ENCODE measurements at regions not wholly inside any gene's neighbourhood (a gene's known extent, or its start where the extent isn't known, plus 50 kb on each side); places are given as distances from the start of the nearest gene placed in this dataset.

DNA sequence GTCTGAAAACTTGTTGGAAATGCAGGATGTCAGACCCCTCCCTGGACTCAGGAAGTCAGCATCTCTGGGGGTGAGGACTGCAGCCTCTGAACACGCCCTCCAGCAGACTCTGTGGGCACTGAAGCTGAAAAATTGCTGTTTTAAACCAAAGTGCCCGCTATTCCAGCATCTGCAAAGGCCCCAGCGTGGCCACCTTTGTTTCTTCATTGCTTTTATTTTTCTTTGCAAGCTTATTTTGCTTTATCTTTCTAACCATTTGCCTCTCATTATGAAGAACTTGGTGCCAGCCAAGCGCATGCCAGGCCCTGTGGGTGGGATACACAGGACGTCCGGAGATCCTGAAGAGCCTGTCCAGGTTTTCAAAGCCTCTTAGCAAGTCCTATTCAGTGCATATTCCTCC lies 203.9 kb upstream of the CST7 start:
- Mint-ChIP-seq H3K4me3 (no peak overlapping the region), H3K9me3 (peaks cover 1% of the 10 kb centered on the region), H3K27ac (no peak overlapping the region), H3K27me3 (peaks cover 3% of the 10 kb centered on the region), H3K4me1 (peaks cover 6% of the 10 kb centered on the region), H3K36me3 (no peaks in the 10 kb centered on the region)
- ATAC-seq (ENCODE audit: low read depth), result no peak
- no peak for DNase-seq (ENCODE audit: low spot score in 2 of 2)

DNA sequence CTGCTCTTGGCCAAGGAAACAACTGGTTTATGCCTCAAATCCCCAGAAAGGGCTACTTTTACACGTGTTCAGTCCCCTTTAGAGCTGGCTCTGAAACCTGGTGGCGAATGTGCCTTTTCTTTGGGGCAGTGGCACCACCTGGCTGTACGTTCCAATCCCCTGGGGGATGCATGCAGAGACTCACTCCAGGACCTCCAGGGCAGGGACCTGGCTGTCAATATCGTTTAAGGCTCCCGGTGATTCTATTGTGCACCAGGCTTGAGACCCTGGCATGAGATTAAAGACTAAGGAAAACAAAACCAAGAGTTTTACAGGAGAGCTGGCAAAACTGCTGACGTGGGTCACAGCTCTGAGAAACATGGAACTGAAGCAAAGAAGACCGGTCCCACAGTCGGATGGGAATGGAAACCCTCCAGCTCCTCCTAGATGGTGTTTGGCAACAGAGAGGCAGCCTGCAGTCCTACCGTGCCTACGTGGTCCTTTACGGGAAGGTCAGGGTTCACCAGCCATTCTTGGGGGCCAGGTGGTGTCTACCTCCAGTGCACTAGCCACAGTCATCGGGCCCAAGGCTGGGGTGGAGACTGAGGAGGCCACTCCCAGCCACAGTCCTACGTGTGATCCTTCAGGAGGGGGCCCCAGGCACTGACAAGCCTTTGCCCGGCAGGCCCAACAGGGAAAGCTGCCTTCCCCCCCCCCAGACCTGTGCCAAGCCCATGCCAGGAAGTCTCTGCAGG lies 203.3 kb upstream of the CST7 start:
- no peaks in the 10 kb centered on the region for H3K4me1 Mint-ChIP-seq
- no peak for ATAC-seq (ENCODE audit: low read depth)
- no peak overlapping the region for H3K4me3 Mint-ChIP-seq
- H3K27me3 Mint-ChIP-seq, result peaks cover 3% of the 10 kb centered on the region
- DNase-seq (ENCODE audit: low spot score in 2 of 2), result no peak
- peaks cover 1% of the 10 kb centered on the region for H3K9me3 Mint-ChIP-seq
- no peak overlapping the region for H3K27ac Mint-ChIP-seq
- H3K36me3 Mint-ChIP-seq, result no peaks in the 10 kb centered on the region

DNA sequence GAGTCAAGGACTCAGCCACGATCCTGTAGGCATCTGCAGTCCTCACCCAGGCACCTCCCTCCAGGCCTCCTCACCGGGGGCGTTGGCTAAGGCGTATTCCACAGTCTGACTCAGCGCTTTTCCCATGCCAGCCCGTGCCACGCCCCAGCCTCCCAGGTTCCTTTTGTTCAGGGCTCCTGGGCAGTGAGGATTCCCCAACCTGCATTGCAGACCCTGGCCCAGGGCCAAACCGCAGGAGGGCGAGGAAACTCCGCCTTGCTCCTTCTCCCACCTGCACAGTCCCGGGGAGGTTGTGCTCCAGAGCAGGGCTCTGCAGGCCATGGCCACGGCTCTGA lies 202.8 kb upstream of the CST7 start:
- no peaks in the 10 kb centered on the region for H3K36me3 Mint-ChIP-seq
- no peak for ATAC-seq (ENCODE audit: low read depth)
- H3K4me3 Mint-ChIP-seq, result no peak overlapping the region
- DNase-seq (ENCODE audit: low spot score in 2 of 2), result no peak
- peaks cover 1% of the 10 kb centered on the region for H3K9me3 Mint-ChIP-seq
- peaks cover 3% of the 10 kb centered on the region for H3K27me3 Mint-ChIP-seq
- no peaks in the 10 kb centered on the region for H3K4me1 Mint-ChIP-seq
- H3K27ac Mint-ChIP-seq, result no peak overlapping the region

DNA sequence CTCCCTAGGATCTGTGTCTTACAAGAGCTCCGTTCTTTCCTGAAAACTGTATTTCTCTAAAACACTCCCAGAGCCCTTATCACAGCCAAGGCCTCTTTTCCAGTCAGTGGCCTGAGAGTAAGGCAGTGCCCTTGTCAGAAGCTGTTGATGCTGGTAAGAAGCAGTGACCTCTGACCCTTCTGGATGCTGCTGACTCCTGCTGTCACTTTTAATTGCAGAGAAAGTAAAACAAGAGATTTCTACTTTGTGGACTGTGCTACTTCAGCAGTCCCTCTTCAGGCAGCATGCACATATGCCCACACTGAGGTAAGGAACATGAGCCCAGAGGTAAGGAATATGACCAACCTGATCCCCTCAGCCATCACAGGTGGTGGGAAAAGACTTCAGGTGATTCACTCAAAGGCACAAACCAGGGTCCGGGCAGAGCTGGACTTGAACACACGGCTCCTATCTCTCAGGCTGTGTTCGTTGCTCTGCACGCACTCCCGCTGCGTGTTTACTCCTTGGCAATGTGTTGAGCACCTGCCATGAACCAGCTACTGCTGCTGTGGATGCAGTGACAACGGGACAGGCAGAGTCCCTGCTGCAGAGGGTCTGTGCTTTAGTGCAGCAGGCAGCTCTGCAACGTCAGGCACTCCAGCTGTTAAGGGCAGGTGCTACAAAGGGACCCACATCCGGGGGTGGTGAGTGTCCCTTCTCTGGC lies 201.9 kb upstream of the CST7 start:
- Mint-ChIP-seq H3K36me3 (no peaks in the 10 kb centered on the region), H3K27me3 (peaks cover 3% of the 10 kb centered on the region), H3K9me3 (peaks cover 1% of the 10 kb centered on the region), H3K27ac (no peak overlapping the region), H3K4me1 (no peaks in the 10 kb centered on the region), H3K4me3 (no peak overlapping the region)
- no peak for ATAC-seq (ENCODE audit: low read depth)
- DNase-seq (ENCODE audit: low spot score in 2 of 2), result no peak

DNA sequence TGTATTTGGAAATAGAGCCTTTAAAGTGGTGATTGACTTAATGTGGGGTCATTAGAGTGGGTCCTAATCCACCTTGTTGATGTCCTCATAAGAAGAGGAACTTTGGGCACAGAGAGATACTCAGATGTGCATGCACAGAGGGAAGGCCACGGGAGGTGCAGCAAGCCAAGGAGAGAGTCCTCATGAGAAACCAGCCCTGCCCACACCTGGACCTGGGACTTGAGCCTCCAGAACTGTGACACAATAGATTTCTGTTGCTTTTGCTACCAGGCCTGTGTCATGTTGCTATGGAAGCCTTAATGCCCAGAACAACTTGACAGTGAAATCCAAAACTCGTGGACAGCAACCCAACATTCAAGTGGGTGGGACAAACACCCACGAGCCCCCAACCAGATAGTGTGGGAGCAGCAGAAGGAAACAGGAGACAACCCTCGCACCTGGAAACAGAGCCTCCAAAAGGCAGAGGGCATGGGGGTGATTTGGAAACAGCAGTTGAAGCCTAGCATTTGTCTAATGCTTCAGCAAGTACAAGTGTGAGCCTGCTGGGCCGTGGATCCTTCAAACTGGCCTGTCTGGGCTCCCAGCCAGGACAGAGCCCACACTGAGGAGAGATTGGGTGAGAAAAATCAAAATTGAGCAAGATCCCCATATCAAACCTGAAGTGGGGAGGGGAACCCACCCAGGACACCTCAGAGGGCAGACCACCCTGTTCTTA lies 201.0 kb upstream of the CST7 start:
- Mint-ChIP-seq H3K27me3 (peaks cover 3% of the 10 kb centered on the region), H3K9me3 (peaks cover 1% of the 10 kb centered on the region), H3K27ac (no peak overlapping the region), H3K36me3 (no peaks in the 10 kb centered on the region), H3K4me1 (no peaks in the 10 kb centered on the region), H3K4me3 (no peak overlapping the region)
- DNase-seq (ENCODE audit: low spot score in 2 of 2) (no peak), ATAC-seq (ENCODE audit: low read depth) (no peak)

DNA sequence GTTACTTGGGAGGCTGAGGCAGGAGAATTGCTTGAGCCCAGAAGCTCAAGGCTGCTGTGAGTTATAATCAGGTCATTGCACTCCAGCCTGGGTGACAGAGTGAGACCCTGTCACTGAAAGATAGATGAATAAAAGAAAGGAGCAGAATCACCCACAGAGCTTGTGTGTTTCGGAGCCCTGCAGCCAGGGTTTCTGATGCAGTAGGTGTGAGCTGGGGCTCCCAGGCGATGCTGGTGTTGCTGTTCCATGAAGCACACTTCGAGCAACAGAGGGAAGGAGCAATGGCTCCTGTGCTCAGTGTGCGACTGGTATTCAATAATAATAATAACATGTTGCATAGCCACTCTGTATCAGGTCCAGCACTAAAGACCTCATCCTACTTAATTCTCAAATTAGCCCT lies 197.5 kb upstream of the CST7 start:
- Mint-ChIP-seq H3K36me3 (no peaks in the 10 kb centered on the region), H3K9me3 (peaks cover 1% of the 10 kb centered on the region)
- no peak for ATAC-seq (ENCODE audit: low read depth)

DNA sequence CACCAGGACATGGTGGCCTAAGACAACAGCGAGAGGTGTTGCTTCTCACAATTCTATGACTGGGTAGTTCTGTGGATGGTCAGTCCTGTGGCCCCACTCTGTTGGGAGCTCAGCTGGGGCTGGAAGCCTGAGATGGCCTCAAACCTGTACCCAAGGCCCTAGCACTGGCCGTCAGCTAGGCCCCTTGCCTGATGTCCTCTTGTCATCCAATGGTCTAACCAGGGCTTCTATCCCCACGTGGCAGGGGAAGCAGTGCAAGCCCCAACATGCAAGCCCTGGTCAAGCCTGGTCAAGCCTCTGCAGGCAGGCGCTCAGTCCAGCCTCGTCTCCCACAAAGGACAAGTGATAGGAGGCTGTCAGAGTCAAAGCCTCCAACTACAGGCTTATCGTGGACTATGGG lies 196.5 kb upstream of the CST7 start:
- Mint-ChIP-seq H3K27me3 (peaks cover 3% of the 10 kb centered on the region), H3K9me3 (peaks cover 1% of the 10 kb centered on the region), H3K4me3 (no peak overlapping the region), H3K36me3 (no peaks in the 10 kb centered on the region), H3K27ac (no peak overlapping the region), H3K4me1 (no peaks in the 10 kb centered on the region)
- ATAC-seq (ENCODE audit: low read depth) (no peak), DNase-seq (ENCODE audit: low spot score in 2 of 2) (no peak)

More for the DNA sequence above, 197.5 kb upstream of the CST7 start:
- H3K4me3 Mint-ChIP-seq, result no peak overlapping the region
- DNase-seq (ENCODE audit: low spot score in 2 of 2), result no peak
- H3K4me1 Mint-ChIP-seq, result no peaks in the 10 kb centered on the region
- peaks cover 3% of the 10 kb centered on the region for H3K27me3 Mint-ChIP-seq
- no peak overlapping the region for H3K27ac Mint-ChIP-seq

DNA sequence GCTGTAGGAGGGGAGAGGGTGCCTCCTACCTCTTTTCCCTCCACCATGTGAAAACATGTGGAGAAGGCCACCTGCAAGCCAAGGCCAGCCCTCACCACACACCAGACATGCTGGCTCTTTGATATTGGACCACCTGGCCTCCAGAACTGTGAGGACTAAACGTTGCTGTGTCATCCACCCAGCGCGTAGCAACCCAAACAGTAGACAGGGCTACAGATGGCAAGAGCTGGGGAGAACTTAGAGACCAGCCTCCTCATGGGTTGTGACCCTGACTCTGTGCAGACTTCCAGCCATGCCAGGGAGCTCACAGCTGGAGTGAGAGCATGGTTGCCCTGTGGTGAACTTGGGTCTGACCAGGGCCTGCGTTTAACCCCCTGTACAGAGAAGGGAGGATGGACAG lies 195.9 kb upstream of the CST7 start:
- Mint-ChIP-seq H3K27me3 (peaks cover 2% of the 10 kb centered on the region), H3K9me3 (peaks cover 1% of the 10 kb centered on the region), H3K27ac (no peak overlapping the region), H3K36me3 (no peaks in the 10 kb centered on the region), H3K4me3 (no peak overlapping the region), H3K4me1 (no peaks in the 10 kb centered on the region)
- DNase-seq (ENCODE audit: low spot score in 2 of 2), result no peak
- ATAC-seq (ENCODE audit: low read depth), result no peak

DNA sequence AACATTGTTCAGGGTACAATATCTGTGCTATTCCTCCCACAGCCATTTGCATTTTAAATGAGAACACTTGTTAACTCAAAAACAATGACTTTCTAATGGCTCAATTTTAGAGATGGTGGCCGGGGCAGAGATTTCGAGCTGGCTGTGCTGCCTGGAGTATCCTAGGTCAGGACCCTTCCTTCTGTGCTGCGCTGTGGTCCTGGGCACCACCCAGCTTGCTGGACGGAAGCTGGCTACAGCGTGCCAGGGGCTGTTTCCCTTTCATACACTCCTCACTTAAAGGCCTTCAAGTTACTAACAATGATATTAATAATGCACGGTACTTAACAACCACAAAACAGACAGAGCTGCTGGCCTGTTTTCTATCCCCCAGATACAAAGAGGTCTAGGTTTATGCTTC lies 194.4 kb upstream of the CST7 start:
- no peak overlapping the region for H3K4me3 Mint-ChIP-seq
- no peaks in the 10 kb centered on the region for H3K4me1 Mint-ChIP-seq
- ATAC-seq (ENCODE audit: low read depth), result no peak
- no peaks in the 10 kb centered on the region for H3K27me3 Mint-ChIP-seq
- no peak overlapping the region for H3K27ac Mint-ChIP-seq
- DNase-seq (ENCODE audit: low spot score in 2 of 2), result no peak
- H3K9me3 Mint-ChIP-seq, result peaks cover 1% of the 10 kb centered on the region
- H3K36me3 Mint-ChIP-seq, result no peaks in the 10 kb centered on the region

DNA sequence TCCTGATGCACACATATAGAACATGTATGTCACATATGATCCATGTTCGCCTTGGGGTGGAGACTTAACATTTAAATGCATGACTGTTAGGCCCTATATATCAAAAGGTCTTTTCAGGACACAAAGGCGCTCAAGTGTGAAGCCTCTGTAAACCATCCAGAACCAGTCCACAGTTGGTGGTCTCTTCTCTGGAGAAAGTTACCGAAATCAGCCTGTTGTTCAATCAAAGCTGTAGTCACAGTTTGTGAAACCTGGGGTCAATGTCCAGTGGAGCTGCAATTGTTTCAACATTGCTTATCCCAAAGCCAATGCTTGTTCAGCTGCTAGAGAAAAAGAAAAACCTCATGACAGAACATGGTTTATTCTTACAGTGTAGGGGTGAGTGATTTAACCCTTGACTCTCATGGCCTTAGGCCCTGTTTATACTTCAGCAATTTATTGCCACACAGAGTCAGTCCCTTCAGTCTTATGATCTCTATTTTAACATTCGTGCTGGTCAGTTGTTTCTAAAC lies 193.6 kb upstream of the CST7 start:
- no peak for DNase-seq (ENCODE audit: low spot score in 2 of 2)
- H3K9me3 Mint-ChIP-seq, result peaks cover 1% of the 10 kb centered on the region
- ATAC-seq (ENCODE audit: low read depth), result no peak
- H3K4me1 Mint-ChIP-seq, result no peaks in the 10 kb centered on the region
- no peak overlapping the region for H3K4me3 Mint-ChIP-seq
- H3K36me3 Mint-ChIP-seq, result no peaks in the 10 kb centered on the region
- H3K27ac Mint-ChIP-seq, result no peak overlapping the region
- no peaks in the 10 kb centered on the region for H3K27me3 Mint-ChIP-seq

DNA sequence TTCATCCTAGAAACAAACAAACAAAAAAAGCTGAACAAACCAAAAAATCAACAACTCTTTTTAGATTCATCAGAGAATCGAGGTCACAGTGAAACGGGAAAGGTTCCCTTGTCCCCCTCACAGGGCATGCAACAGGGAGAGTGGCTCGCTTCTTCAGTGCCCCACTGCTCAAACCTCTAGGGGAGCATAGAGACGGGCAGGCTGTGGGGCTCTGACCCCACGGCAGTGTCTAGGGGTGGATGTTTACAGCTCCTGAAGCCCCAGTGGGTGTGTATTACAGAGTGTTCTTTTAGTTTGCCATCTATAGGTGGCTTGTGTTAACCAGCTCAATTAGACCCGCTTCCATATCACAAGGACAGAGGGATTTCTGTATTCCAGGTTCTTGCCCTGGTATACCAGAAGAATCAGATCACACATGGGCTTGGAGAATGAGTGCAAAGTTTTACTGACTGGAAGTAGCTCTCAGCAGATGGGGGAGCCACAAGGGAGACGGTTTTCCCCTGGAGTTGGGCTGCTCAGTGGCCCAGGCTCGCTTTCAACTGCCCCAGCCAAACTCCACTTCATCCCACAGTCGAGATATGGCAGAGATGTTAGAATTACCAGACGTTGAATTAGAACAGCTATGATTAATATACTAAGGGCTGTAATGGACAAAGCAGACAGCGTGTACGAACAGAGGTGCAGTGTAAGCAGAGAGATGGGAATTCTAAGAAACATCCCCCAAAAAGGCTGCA lies 192.6 kb upstream of the CST7 start:
- H3K4me3 Mint-ChIP-seq, result no peak overlapping the region
- no peaks in the 10 kb centered on the region for H3K4me1 Mint-ChIP-seq
- H3K27ac Mint-ChIP-seq, result no peak overlapping the region
- H3K9me3 Mint-ChIP-seq, result peaks cover 1% of the 10 kb centered on the region
- ATAC-seq (ENCODE audit: low read depth), result no peak
- no peak for DNase-seq (ENCODE audit: low spot score in 2 of 2)
- H3K36me3 Mint-ChIP-seq, result no peaks in the 10 kb centered on the region
- no peaks in the 10 kb centered on the region for H3K27me3 Mint-ChIP-seq

DNA sequence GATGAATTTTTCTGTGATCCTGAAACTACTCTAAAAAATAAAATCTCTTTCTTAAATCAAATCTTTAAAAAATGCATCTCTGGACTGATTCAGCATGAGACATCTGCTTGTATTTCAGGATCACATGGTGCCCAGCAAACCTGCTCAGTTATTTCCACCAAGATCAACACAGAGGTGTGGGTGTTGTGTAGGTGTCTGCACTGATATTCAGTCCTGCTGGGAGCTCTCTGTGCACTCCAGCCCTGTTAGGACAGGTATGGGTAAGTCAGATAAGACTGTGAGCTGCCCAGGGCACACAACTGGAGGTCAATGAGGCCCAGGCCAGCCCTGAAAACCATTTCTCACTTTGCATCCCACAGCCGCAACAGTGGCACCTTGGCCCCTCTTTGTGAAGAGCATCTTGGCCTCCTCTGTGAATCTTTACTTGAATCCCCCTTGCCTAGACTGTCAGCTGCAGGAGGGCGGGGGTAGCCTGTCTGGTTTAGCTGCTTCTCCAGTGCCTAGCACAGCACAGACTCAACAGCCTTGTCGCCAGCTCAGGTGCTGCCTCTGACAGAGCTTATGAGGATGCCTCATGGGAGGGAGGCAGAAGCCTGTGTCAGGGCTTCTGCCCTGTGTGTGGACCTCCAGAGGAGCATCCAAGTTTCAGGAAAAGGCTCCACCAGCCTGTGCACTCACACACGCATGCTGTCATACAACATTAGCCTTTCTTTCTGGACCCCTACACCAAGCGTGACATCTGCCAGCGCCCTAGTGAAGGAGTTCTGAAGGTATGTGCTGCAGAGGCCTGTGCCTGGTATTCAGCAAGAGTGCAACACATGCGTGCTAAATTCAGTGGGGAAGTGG lies 187.6 kb upstream of the CST7 start:
- H3K4me3 Mint-ChIP-seq, result no peak overlapping the region
- no peaks in the 10 kb centered on the region for H3K36me3 Mint-ChIP-seq
- H3K27me3 Mint-ChIP-seq, result peaks cover 2% of the 10 kb centered on the region
- H3K27ac Mint-ChIP-seq, result no peak overlapping the region
- peaks cover 17% of the 10 kb centered on the region for H3K4me1 Mint-ChIP-seq
- no peak for ATAC-seq (ENCODE audit: low read depth)
- H3K9me3 Mint-ChIP-seq, result peaks cover 1% of the 10 kb centered on the region
- no peak for DNase-seq (ENCODE audit: low spot score in 2 of 2)

DNA sequence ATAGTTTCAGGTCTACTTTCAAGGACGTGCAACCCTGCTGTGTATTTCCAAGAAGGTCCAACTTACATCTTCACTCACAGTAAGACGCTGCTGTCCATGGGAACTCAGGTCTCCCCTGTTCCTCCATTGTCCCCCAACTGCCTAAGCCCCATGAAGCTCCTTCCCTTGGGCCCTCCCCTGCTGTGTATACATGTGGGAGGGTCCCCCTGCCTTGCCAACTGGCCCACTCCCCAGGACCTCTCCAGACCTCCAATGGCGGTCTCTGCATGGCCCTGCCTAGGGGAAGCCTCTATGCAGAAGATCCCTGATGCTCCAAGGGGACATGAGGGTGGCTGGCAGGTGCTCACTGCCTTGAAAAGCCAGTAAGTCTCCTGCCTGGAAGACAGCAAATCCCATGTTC lies 186.7 kb upstream of the CST7 start:
- Mint-ChIP-seq H3K27me3 (peaks cover 2% of the 10 kb centered on the region), H3K9me3 (peaks cover 1% of the 10 kb centered on the region), H3K4me3 (no peak overlapping the region), H3K4me1 (peaks cover 17% of the 10 kb centered on the region), H3K27ac (no peak overlapping the region), H3K36me3 (no peaks in the 10 kb centered on the region)
- DNase-seq (ENCODE audit: low spot score in 2 of 2) (no peak), ATAC-seq (ENCODE audit: low read depth) (no peak)

All from memory B cell (primary cell).